DMS153 (cell line): ENCODE measurements at regions not wholly inside any gene's neighbourhood (a gene's known extent, or its start where the extent isn't known, plus 50 kb on each side); places are given as distances from the start of the nearest gene placed in this dataset.
"Not testable (repeated sequence)": the region's sequence is repeated elsewhere in the genome, so short reads cannot be mapped to it uniquely, and the experiment has no call there.

ENCODE experiments used
- DNase-seq: peaks from one replicate; lab custom pipeline; 2025; lab: John Stamatoyannopoulos, UW

DNA sequence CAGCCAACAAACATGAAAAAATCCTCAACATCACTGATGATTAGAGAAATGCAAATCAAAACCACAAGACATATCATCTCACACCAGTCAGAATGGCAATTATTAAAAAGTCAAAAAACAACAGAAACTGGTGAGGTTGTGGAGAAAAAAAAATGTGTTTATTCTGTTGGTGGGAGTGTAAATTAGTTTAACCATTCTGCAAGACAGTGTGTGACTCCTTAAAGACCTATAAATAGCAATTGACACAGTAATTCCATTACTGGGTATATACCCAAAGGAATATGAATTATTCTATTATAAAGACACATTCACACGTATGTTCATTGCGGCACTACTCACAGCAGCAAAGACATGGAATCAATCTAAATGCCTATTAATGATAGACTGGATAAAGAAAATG lies 427.3 kb upstream of the CHORDC1 start:
- DNase-seq = no peak

DNA sequence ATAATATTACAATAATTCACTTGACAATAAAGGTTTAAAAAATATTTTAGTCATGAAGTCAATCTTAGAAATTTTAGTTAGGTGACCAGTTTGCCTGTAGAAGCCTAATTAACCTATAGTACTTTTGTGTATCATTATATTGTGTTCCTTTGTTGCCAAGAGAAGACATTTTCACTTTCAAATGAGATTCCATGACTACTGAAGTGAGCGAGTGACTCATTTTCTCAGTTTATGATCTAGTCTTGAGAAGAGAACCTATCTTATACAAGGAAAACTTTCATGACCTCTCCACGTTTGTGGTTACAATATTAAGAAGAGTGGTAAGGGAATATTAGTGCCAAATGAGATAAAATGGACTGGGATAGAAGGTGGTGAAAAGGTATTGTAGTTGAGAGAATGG lies 423.9 kb upstream of the CHORDC1 start:
- DNase-seq = no peak

DNA sequence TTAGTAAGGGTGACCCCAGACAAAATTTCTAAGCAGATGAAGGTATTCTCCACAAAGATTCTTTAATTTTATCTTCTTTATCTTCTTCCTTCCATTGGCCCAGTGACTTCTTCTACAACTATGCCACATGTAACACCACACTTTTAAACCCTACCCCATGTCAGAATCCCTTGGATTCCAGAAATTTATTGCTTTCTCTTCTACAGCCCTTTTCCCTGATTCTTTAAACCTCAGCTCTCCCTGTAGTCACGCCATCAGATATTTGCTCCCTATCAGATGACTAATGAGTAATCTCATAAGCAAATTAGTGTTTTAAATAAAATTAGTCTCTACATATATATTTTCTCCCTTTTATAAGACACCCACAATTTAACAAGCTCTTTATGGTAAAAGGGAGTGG lies 423.4 kb upstream of the CHORDC1 start:
- no peak for DNase-seq

DNA sequence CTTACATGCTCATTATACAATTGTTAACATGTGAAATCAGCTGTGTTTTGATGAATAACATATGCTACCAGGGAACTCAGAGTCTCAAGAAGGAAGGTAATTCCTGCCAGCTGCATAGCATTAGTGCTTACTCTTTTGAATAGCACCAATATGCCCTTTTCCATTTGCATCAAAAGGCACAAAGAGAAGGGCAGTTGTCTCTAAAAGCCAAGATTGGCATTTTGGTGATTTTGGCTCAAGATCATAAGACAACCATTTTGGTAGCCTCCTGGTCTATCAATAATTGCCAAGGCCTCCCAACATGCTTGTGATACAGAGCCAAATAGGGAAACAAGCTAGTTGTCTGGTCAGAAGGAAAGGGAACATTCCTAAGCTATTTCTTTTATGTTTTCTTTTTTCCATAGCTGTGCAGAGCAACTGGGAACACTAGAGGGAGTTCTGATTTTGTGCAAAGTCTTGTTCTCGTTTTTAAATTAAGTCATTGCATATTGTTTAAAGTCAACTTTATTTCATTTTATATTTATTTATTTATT lies 416.7 kb upstream of the CHORDC1 start:
- no peak for DNase-seq

DNA sequence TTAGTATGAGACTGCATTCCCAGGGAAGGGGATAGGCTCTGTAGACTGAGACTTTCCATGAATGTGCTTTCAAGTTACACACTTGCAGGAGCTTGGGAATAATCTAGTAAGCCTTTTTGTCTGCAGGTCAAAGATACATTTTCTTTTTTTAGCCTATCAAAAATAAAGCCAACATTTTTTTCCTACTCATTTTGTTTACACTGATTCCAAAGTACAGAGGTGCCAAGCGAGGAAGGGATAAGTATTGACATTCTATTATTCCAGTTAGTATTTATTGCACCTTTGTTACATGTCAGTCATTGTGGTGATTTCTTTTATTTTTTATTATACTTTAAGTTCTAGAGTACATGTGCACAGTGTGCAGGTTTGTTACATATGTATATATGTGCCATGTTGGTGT lies 413.0 kb upstream of the CHORDC1 start:
- no peak for DNase-seq

DNA sequence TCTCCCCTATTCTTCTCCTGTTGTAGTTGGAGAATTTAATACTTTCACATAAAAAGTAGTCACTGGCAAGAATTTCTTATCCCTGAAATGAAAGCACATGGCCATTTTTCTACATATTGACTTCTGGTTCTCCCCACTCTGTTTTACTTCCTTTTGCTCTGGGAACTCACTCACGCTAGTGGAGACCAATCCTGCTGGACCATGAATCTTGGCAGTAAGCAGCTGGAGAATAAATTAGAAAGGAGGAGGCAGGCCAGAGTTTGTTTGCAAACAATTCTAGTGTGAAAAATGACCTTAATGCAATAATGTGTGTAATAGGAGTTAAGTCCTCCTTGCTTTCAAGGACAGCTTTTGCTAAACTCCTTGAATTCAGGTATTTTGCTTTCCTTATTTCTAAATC lies 412.3 kb upstream of the CHORDC1 start:
- no peak for DNase-seq

DNA sequence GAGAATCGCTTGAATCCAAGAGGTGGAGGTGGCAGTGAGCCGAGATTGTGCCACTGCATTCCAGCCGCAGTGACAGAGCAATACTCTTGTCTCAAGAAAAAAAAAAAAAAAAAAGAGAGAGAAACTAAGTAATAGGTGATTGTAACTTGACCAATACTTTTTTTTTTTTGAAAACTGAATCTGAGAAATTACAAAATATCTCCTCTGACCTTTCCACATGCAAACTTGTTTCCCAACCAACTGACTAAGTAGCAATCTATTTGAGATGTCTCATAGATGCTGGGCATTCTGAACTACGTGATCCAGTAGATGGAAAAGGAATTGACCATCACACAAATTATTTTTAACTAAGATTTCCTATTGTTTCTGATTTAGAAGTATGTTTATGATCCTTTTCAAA lies 407.3 kb upstream of the CHORDC1 start:
- DNase-seq = no peak

DNA sequence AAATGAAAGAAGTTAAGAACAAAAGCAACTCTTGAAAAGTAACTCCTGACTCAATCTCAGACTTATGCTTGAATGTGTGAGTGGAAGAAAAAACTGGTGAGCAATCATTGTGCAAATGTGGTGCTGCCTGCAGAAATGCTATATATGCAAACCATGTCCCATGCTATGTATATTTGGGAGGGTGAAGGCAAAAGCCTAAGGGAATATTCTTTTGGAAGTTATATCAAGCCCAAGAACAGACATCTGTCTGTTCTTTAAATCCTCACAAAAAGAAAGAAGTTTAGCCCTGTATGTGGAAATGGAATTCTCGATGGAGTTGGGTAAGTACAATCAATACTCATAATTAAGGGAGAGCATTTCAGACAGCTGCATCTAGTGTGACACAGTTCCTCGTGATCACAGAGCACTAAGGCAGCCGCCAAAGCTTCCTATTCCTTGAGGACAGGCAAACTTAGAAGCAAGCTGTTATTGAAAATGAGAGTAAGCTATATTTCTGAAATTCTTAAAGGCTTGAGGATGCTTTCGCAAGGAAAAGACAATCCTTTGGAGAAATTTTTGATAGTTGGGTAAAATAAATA lies 406.5 kb upstream of the CHORDC1 start:
- no peak for DNase-seq

DNA sequence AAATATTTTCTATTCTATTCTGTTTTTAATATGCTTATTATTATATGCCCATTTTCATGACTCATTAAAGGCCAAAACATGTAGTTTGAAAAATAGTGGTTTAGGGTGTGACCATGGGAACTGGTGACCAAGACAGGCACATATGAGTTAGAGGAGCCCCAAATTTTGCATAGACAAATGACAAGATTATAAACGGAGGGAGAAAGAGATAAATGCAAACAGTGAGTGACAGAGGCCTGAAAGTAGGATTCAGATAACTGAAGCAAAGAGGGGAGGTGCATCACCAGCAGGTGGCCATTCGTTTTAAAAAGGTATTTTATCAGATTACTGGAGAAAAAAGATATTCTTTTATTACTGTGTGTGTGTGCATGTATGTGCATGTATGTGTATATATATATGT lies 391.5 kb upstream of the CHORDC1 start:
- no peak for DNase-seq

DNA sequence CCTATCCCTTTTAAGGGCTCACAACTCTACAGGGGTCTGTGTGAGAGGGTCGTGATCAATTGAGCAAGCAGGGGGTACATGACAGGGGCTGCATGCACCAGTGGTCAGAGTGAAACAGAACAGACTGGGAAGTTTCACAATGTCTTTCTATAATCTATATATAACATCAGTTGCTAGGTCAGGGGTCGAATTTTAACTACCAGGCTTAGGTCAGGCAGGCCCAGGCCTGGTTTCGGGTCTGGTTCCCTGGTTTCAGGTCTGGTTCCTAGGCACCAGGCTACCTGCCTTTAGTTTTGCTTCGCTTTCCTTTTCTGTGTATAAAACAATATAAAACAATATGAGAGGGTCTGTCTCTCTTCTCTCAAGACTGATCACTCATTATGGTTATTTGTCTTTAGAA lies 390.2 kb upstream of the CHORDC1 start:
- not testable (repeated sequence) for DNase-seq

DNA sequence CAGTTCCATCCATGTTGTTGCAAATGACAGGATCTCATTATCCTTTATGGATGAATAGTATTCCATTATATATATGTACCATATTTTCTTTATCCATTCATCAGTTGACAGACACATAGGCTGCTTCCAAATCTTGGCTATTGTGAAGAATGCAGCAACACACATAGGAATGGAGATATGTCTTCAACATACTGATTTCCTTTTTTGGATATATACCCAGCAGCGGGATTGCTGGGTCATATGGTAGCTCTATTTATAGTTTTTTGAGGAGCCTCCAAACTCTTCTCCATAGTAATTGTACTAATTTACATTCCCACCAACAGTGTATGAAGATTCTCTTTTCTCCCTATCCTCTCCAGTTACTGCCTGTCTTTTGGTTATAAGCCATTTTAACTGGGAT lies 383.9 kb upstream of the CHORDC1 start:
- DNase-seq = no peak

DNA sequence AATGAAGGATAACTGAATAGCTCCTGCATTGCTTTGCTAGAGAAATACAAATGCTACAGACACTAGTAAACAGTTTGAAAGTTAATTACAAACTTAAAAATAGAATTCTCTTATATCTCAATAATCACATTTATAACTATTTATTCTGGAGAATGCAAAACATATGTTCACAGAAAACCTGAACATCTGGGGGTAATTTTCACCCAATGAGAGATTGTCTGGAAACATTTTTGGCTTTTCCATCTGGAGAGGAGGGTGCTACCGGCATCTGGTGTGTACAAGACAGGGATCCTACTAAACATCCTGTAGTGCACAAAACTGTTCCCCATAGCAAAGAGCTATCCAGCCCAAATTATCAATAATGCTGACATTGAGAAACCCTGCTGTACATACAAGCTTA lies 378.4 kb upstream of the CHORDC1 start:
- no peak for DNase-seq

DNA sequence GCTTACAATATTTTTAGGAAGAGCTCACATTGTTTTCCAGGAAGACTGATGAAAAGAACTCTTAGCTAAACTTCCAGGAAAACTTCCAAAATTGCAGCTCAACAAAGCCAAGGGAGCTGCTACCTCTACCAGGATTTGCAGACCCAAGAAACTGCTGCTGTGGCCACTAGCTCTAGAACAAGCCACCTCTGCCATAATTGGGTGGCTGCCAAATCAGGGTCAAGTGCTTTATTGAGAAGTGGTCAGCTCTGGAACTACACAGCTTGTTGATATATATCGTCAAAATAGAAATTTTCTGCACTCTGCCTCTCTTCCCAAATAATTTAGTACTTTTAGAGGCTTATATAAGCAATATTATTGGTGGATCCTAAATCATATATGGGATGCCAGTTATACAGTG lies 371.8 kb upstream of the CHORDC1 start:
- no peak for DNase-seq

DNA sequence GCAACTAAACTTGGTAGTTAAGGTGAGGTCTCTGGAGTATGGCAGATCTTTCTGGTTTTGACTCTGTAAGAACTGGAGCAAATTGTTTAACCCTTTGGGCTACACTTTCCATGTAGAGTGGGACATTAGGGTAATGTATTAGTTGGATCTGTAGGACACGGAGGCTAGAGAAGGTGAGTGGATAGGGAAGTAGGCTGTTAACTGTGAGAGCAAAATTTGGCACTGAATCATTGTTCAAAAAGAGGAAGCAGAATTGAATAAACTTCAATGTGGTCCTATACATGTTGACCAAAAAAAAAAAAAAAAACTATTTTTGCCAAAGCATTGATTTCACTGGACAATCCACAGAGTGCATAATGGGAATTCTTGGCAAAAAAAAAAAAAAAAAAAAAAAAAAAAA lies 370.2 kb upstream of the CHORDC1 start:
- DNase-seq = no peak

DNA sequence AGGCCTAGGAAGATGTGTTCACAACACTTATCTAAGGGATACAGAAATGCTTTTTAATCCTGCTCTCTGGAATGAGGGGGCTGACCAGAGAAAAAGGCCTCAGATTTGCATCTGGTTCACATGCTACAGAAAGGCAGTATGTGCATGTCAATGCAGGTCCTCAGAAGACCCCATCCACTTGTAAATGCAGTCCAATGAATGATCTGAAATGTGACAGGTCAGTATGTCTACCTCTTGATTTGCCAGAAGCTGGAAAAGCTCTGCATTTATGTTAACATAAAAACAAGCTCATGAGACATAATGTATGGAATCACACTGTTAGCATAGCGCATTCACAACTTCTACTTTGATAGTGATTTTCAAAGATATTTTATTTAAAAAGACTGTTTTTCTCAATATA lies 367.4 kb upstream of the CHORDC1 start:
- DNase-seq = no peak

DNA sequence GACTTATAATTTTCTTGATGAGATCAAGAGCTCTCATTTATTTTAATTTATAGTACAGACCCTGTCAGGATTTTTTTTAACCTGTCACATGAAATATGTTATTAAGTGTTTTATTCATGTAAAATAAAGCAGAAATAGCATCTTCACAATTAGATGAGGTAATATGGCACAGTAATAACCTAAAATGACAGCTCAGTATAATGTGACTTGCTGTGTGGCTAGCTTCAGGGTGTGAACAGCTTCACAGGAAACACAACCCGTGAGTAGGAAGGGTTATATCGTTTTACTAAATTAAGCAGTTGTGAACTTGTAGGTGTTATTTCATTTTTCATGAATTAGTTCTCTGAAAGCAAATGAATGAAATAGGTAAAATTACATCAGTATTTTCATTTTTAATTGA lies 366.9 kb upstream of the CHORDC1 start:
- no peak for DNase-seq

DNA sequence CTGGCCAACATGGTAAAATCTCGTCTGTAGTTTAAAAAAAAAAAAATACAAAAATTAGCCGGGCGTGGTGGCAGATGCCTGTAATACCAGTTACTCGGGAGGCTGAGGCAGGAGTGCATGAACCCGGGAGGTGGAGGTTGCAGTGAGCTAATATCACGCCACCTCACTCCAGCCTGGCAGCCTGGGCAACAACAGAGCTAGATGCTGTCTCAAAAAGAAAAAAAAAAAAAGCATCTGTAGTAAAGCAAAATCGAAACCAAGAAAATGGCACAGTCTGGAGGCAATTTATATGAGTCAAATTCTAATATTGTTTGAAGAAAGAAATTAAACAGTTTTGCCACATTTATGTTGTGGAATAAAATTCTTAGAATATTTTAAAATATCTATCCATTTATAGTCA lies 365.0 kb upstream of the CHORDC1 start:
- no peak for DNase-seq

DNA sequence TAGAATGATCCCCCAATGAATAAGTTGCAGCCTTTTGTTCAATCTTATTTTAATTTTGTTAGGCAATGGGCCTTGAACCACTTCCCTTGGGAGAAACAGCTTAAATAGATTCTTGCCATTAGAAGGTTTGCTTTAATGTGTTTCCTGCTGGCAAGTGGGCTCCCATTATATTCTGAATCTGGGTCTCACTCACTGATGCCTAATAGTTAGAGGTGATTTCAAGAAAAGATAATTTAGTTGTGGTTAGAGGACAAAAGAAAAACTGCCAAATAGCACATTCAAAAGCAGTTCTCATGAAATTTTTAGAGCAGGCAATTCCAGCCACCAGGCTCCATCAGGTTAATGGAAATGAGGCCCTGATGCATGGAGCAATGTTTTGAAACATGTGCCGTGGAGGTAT lies 362.6 kb upstream of the CHORDC1 start:
- DNase-seq = no peak

DNA sequence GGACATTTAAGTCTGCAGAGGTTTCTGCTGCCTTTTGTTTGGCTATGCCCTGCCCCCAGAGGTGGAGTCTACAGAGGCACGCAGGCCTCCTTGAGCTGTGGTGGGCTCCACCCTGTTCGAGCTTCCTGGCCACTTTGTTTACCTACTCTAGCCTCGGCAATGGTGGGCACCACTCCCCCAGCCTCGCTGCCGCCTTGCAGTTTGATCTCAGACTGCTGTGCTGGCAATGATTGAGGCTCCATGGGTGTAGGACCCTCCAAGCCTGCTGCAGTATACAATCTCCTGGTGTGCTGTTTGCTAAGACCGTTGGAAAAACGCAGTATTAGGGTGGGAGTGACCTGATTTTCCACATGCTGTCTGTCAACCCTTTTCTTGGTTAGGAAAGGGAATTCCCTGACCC lies 360.1 kb upstream of the CHORDC1 start:
- DNase-seq = not testable (repeated sequence)

DNA sequence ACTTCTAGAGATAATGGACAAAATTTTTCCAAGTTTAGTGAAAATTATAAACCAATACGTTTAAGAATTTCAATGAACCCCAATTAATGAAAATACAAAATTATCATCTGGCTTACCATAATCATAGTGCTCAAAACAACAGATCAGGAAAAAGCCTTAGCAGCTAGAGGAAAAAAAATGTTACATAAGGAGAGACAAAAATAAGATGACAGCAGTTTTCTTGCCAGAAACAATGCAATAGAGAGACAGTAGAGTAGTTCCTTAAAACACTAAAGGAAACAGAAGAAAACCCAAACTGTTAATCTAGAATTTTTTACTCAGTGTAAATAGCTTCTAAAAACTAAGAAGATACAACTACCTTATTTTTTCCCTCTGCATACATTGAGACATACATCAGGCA lies 341.7 kb upstream of the CHORDC1 start:
- no peak for DNase-seq

DNA sequence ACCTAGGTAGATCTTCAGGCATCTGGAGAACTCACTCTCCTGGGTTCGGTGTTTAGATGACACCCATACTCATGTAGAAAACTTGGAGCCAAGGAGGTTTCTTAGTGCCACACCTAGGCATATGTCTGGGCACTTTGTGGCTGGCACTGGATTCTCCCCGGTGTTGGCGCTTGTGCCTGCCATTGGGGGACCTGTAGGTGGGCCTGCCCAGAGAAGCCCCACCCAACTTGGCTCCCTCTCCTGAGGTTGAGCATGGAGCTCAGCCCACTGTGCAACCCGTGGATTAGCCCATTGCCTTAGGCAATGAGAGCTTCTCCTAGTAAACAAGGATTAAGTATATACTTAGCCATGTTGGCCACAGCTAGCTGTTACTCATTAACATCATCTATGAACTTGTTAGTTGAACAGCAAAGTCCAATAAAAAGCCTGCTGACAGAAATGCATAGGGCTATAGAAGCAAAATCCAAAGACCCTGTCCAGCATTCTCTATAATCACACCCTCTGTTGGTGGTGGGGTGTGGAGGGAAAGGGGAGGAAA lies 335.5 kb upstream of the CHORDC1 start:
- DNase-seq = no peak

DNA sequence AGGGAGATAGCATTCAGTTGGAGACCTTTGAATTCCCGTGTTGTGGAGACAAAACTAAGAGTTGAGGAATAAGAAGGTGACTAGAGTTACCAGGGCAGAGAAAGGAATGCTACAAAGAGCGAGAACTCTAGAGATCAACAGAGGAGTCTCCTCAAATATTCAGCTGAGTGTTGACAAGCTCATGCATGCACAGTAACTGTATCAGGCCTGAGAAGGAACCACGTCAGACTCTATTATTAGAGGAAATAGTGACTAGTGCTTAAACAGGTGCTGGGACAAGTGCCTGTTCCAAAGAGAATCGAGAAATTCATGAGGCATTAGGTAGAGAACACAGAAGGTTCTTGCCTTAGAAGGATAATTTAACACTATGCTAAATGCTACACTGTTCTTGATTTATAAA lies 333.8 kb upstream of the CHORDC1 start:
- DNase-seq = no peak

DNA sequence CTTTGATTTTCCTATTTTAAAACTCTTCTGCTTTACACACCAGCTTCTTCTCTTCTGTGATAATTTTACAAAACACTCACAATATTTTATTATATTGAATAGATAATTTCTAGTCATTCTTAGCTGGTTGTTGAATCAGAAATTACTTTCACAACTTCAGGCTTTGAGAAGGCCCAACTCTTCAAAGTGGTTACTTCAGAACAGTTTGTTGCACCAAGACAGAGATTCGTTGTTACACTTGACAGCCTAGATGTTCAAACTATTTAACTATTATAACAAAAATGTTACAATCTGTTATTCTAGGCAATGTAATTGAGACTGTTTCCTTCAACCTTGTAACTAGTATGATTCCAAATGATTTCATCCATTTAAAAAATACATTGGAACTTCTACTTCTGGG lies 333.2 kb upstream of the CHORDC1 start:
- DNase-seq = no peak

DNA sequence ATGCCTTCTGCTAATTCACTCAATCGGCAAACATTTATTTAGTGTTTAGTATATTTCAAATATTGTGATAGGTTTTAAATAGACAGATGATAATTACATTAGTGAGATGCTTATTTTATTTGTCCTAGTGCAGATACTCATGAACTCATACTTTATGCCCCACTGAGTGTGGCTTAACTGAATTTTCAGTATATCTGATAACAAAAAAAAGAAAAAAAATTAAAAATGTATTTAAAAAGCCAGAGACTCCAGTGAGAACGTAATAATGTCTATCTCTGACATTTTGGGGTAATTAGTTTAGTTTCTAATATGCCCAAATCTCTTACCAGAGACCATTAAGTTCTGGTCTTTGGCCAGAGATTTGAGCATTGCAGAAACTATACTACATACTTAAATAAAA lies 332.6 kb upstream of the CHORDC1 start:
- no peak for DNase-seq
